IPS DF 19.7 (cell line): ENCODE measurements at regions not wholly inside any gene's neighbourhood (a gene's known extent, or its start where the extent isn't known, plus 50 kb on each side); places are given as distances from the start of the nearest gene placed in this dataset.

Source experiments
- DNase-seq: peaks from one replicate; pipeline ENCODE4 v3.0.0-alpha.2; 2013; ENCODE audit warnings: low read depth, low spot score

- peak; percentile 20 for DNase-seq
Measured at GRCh38 chrX:151239751-151240150, 63.4 kb downstream of the GPR50 start.

GRCh38 chrX:151240237-151240636, 63.9 kb downstream of the GPR50 start:
- no peak for DNase-seq

- no peak for DNase-seq
Measured at GRCh38 chrX:151268836-151269235, 92.5 kb downstream of the GPR50 start.

- no peak for DNase-seq
Measured at GRCh38 chrX:151279161-151279560, 102.8 kb downstream of the GPR50 start.

- DNase-seq, result no peak
Measured at GRCh38 chrX:151287954-151288353, 109.1 kb upstream of the VMA21 start.

GRCh38 chrX:151323054-151323453, 74.0 kb upstream of the VMA21 start:
- no peak for DNase-seq

- DNase-seq, result no peak
Measured at GRCh38 chrX:151336809-151337208, 60.2 kb upstream of the VMA21 start.

- DNase-seq, result no peak
Measured at GRCh38 chrX:151346931-151347543, 50.0 kb upstream of the VMA21 start.
